HK-2 (cell line): ENCODE measurements at regions not wholly inside any gene's neighbourhood (a gene's known extent, or its start where the extent isn't known, plus 50 kb on each side); places are given as distances from the start of the nearest gene placed in this dataset.
"Not testable (repeated sequence)": the region's sequence is repeated elsewhere in the genome, so short reads cannot be mapped to it uniquely, and the experiment has no call there.

ENCODE experiments used
- DNase-seq: peaks from one replicate; pipeline ENCODE4 v3.0.0-alpha.2; 2018; ENCODE audit not compliant: unreplicated experiment

DNA sequence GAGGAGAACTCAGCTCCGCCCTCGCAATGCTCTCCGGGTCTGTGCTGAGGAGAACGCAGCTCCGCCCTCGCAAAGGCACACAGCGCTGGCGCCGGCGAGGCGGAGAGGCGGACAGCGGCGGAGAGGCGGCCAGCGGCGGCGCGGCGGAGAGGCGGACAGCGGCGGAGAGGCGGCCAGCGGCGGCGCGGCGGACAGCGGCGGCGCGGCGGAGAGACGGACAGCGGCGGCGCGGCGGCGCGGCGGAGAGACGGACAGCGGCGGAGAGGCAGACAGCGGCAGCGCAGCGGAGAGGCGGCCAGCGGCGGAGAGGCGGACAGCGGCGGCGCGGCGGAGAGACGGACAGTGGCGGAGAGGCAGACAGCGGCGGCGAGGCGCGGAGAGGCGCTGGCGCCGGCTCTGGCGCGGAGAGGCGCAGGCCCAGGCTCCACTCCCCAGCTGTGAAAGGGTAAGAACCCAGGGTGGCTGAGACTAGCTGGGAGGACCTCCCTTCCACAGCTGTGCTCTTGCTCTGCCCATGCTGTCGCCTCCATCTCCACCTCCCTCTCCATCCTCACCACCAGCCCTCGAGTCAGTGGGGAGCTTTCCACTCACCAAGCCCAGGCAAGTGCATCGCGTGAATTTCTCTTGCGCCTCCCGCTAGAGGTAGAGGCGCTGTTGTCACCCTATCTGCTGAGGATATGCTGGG lies 2879.9 kb downstream of the RPIA start:
- not testable (repeated sequence) for DNase-seq

GRCh38 chr2:91573018-91573417 lies 2881.5 kb downstream of the RPIA start:
- not testable (repeated sequence) for DNase-seq

GRCh38 chr2:91573755-91574154 lies 2882.3 kb downstream of the RPIA start:
- DNase-seq, result not testable (repeated sequence)

DNA sequence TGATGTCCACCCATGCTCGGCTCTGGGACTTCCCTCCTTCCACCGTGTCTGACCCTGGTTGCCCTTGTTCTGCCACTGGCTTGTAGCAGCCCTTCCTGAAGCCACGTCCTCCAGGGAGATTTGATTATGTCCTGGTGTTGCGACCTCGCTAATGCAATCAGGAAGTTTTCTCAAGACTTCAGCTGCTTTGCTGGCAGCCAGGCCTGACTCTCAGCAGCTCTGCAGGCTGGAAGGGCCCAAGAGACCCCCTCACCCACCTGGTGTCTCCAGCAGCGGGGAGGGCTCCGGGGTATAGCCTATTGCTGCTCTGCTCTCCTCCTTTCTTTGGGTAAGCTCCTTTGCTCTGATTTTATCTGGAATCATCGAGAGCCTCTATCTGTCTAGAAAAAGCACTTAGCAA lies 2882.8 kb downstream of the RPIA start:
- not testable (repeated sequence) for DNase-seq

DNA sequence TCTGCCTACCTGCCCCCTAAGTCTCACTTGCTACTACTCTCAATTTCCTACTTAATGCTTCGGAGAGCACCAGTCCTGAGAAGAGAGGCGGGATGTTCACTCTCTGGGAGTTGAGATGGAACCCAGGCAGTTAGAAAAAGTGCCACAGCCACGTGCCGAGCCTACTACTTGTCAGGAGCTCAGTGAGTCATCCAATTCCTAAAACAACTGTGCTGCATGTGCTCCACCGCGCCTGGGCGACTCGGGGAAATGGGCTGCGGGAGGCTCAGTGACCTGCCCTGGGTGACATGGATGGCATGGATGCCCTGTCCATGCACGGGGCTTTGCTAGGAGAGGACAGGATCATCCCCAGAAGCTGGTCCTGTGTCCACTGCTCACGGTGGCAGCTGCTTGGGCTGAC lies 2884.2 kb downstream of the RPIA start:
- DNase-seq, result not testable (repeated sequence)

- not testable (repeated sequence) for DNase-seq
Measured at GRCh38 chr2:91577406-91577805, 2885.9 kb downstream of the RPIA start.

GRCh38 chr2:91578678-91579077 lies 2887.2 kb downstream of the RPIA start:
- not testable (repeated sequence) for DNase-seq

- DNase-seq, result not testable (repeated sequence)
Measured at GRCh38 chr2:91579555-91579954, 2888.1 kb downstream of the RPIA start.

- not testable (repeated sequence) for DNase-seq
Measured at GRCh38 chr2:91580043-91580442, 2888.6 kb downstream of the RPIA start.

DNA sequence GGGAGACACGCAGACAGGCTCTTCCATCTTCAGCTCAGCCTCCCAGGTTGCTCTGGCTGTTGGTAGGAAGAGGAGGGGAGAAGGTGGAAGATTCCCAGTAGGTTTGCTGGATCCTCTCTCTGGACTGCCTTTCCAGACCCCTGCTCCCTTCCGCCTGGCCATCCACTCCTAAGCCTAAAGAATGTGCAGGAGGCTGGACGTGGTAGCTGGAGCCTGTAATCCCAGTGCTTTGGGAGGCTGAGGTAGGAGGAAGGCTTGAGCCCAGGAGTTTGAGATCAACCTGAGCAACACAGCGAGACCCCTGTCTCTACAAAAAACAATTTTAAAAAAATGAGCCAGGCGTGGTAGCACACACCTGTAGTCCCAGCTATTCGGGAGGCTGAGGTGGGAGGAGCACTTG lies 2895.6 kb downstream of the RPIA start:
- DNase-seq, result not testable (repeated sequence)

DNA sequence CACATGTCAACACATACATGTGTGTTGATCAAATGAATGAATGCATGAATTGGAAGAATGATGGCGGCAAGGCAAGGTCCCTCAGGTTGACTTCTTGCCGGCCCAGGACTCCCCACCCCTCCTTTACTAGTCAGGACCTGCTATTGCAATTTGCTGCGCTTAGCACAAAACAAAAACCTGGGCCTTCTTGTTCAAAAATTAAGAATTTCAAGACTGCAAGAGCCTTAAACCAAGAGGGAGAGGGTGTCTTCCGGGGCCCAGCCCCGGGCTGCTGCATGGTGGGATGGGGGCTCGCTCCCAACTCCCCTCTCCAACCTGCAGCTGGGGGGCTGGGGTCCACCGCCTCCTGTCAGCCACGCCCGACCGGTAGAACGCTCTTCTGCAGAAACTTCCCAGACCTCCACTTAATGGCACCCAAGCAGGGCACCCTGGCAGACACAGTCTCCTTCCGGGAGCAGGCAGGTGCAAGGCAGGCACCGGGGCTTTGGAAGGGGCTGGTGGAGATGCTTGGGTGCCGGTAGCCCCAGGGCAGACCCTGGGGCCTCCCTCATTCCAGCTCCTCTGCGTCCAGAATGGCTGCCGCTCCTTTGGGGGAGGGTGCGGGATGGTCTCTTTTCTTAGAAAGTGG lies 2896.5 kb downstream of the RPIA start:
- DNase-seq, result not testable (repeated sequence)

- DNase-seq, result not testable (repeated sequence)
Measured at GRCh38 chr2:91588782-91589223, 2897.3 kb downstream of the RPIA start.

GRCh38 chr2:91589454-91590328 lies 2898.2 kb downstream of the RPIA start:
- DNase-seq, result not testable (repeated sequence)

DNA sequence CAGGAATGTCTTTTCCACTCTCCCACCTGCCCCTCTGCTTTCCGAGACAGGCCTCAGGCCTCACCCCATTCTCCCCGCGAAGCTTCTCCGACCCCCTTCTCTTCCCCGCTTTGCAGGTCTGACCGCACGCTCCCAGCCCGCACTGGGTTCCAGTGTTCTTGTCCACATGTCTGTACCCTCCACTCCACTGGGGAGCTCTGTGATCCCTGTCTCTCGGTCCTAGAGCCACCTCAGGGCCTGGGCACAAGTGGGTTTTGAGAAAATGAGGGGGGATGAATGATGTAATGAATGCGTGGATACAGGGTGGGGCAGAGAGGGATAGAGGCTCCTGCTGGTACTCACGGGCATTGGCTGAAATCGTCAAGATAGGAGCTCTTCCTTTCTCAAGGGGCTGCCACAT lies 2898.9 kb downstream of the RPIA start:
- DNase-seq, result not testable (repeated sequence)

- DNase-seq, result not testable (repeated sequence)
Measured at GRCh38 chr2:91591066-91591465, 2899.6 kb downstream of the RPIA start.

DNA sequence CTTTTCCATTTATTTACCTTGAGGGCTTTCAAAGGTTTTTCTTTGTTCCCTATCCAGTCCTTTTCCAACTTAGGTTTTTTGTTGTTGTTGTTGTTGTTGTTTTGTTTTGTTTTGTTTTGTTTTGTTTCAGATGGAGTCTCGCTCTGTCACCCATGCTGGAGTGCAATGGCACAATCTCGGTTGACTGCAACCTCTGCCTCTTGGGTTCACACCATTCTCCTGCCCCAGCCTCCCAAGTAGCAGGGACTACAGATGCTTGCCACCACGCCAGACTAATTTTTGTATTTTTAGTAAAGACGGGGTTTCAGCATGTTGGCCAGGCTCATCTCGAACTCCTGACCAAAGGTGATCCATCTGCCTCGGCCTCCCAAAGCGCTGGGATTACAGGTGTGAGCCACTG lies 2906.0 kb downstream of the RPIA start:
- not testable (repeated sequence) for DNase-seq

DNA sequence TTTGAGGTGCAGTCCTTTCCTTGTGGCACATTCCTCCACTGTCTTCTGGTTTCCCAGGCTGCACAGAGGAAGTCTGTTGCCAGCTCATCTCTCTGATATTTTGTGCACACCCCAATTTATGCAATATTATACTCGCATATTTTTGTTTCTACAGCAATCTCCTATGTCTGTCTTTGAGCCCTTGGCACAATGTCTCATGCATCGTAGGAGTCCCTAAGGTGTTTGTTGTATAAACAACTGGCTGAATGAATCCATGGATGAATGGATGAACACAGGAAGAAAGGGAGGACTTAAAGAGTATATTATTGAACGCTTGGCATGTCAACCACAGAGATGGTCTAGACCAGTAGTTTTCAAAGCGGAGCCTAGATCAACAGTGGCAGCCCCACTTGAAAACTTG lies 2907.0 kb downstream of the RPIA start:
- not testable (repeated sequence) for DNase-seq

DNA sequence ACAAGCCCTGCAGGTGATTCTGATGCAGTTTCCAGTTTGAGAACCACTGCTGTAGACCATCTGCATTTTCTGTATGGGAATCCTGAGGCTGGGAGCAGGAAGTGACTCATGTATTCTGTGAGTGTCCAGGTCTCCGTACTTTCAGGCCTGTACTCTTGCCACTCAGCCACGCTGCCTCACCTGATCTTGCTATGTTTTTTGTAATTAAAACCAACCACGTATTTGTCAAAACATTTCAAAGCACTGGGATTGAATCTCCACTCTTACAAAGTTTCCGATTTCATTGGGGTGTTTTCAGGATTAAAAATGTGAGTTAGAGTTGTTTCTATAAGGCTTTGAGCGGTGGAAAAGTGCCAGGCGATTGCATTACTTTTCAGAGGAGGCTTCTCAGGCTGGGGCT lies 2907.5 kb downstream of the RPIA start:
- DNase-seq, result not testable (repeated sequence)

- not testable (repeated sequence) for DNase-seq
Measured at GRCh38 chr2:91602860-91603259, 2911.4 kb downstream of the RPIA start.

- DNase-seq, result not testable (repeated sequence)
Measured at GRCh38 chr2:91603996-91604395, 2912.5 kb downstream of the RPIA start.

DNA sequence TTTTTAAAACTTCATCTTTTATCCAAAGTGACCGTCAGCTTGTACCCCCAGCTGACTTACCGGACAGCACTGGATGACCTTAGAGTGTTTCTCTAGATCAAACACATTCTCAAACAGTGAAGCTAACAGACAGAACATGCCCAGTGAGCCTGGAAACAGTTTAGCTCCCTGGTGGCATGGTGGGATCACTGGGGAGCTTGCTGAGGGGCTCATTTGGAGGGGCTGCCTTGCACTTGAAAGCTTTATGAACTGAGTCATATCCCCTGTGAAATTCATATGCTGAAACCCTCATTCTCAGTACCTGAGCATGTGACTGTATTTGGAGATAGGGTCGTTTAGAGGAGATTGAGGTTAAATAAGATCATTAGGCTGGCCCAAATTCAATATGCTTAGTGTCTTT lies 2913.2 kb downstream of the RPIA start:
- not testable (repeated sequence) for DNase-seq

DNA sequence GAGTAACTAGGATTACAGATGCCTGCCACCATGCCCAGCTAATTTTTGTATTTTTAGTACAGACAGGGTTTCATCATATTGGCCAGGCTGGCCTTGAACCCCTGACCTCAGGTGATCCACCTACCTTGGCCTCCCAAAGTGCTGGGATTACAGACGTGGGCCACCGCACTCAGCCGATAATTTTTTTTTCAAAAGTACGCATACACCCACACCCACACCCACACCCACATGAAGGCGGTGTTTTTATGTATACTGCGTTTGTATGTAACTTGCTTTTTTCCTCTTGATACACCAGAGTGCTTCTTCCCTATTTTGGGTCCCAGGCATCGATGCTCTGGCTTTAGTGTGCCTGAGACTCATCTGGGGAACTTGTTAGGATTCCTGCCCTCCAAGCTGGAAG lies 2932.3 kb downstream of the RPIA start:
- DNase-seq, result not testable (repeated sequence)
